GM19328 (cell line): ENCODE measurements at regions not wholly inside any gene's neighbourhood (a gene's known extent, or its start where the extent isn't known, plus 50 kb on each side); places are given as distances from the start of the nearest gene placed in this dataset.
"Not testable (repeated sequence)": the region's sequence is repeated elsewhere in the genome, so short reads cannot be mapped to it uniquely, and the experiment has no call there.

Source experiments
- ATAC-seq: cut with Tn5 transposase; IDR thresholded peaks from one replicate; pipeline ENCODE4 v1.9.1; 2021; ENCODE audit warnings: mild to moderate bottlenecking, moderate library complexity; ENCODE audit not compliant: unreplicated experiment

DNA sequence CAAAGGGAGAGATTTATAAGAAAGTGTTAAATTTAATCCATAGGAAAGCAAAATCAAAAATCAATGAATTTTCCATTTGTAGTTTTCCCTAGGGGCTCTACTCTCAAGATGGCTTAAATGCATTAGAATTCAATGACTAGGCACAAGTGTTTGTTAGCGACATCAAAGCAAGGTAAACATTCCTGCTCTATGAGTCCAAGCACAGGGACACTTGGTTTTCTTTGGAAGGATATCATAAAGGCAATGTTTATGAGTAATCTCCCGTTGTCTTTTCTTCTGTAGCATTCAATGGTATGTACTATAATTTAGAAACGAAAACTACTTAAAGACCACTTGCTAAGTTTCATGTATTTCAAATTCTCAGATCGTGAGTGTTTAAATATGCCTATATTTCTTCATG lies 54.8 kb upstream of the ZNF717 start:
- not testable (repeated sequence) for ATAC-seq

- ATAC-seq: not testable (repeated sequence)
These were observed 65.1 kb upstream of the ZNF717 start for GRCh38 chr3:75850301-75851008.

GRCh38 chr3:75863130-75863529 lies 77.8 kb upstream of the ZNF717 start:
- no peak for ATAC-seq

DNA sequence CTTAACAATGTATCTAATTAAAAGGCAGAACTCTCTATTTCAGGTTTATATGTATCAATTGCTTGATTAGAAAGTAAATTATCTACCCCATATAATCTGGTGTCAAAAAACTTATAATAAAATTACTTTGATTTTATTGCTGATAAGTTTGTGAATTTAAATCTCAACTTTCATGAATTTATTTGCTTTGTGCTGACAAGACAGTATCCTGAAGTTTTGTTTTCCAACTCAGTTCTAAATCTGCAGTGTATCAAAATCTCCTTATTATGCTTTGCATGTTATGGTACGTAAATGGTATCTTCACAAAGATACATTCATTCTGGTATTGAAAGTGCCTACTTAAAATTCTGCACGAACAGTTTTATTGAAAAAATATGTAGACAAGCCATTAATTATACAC lies 78.5 kb upstream of the ZNF717 start:
- ATAC-seq: no peak

GRCh38 chr3:75883719-75884118 lies 98.4 kb upstream of the ZNF717 start:
- not testable (repeated sequence) for ATAC-seq

- no peak for ATAC-seq
These were observed 101.7 kb upstream of the ZNF717 start for GRCh38 chr3:75886971-75887526.

DNA sequence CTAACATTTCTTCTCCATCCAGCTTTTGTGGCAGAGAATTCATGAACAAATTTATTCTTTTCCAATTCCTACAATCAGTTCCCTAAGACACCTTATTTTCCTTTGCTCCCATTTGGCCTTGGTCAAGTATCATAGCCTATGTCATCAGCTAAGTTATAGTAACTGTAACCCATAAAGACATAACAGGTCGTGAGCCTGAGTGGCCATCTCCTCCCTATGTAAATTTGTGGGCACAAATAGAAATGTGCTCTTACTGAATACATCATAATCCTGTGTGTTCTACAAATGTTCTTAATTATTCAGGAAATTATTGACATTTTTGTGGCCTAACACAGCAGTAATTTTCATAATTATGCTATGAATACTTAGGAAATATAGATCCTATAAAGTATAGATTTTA lies 108.9 kb upstream of the ZNF717 start:
- no peak for ATAC-seq

- ATAC-seq: no peak
These were observed 110.9 kb upstream of the ZNF717 start for GRCh38 chr3:75896265-75896664.

DNA sequence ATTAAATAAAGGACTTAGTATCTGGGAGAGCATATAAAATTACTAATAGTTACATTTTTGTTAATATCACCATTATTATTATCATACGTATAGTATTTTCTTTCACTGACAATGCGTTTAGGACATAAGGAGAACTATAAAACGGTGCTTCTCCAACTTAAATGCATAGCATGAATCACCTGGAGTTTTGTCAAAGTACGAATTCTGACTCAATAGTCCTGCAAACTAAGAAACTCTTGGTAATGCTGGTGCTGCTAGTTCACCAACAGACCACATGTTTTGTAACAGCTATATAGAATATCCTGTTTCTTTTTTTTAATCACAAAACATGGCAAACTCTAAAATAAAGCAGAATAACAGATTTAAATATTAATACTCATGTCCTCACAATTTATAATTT lies 116.1 kb upstream of the ZNF717 start:
- ATAC-seq: not testable (repeated sequence)

GRCh38 chr3:75906555-75907112 lies 121.3 kb upstream of the ZNF717 start:
- ATAC-seq: no peak

DNA sequence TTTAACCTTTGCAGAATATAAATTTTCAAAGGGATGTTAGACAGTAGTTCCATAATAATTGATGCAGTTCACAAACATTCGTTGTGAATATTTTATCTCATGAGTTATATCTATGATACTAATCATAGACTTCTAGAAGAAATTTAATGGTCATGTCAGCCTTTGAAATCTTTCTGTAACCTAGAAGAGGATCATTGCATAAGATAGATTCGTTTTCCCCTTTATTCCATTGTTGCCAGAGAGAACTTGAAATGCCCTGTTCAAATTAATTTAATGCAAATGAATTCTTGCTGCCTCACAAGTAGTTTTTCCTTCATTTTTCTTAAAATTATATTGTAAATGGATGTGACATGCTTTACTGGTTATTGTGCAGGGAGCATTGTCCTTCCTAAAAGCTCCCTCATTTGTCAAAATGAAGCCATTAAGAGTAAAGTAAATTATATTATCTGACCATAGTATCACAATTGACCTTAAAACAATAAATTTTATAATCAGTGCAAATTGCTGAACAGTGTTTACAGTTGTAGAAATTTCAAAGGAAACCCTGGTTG lies 128.5 kb upstream of the ZNF717 start:
- ATAC-seq: no peak

- ATAC-seq: not testable (repeated sequence)
These were observed 129.4 kb upstream of the ZNF717 start for GRCh38 chr3:75914741-75915140.

GRCh38 chr3:75938921-75939320 lies 153.6 kb upstream of the ZNF717 start:
- no peak for ATAC-seq

DNA sequence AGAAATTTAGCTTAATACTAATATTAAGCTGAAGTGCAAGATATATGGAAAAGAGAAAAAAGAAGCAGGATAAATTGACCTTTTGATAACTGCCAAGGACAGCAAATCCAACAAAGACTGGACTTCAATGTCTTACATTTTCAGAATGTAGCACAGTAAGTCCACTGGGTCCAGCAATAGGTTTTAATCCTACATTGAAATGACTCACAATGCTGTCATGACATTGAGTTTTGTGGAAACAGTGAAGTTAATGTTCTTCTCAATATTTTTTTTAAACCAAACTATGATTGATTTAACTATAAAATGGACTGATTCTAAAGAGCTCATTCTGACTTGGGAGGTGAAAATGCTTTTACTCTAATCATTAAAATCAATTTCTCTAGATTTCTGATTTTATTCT lies 166.6 kb upstream of the ZNF717 start:
- ATAC-seq: no peak

GRCh38 chr3:75960031-75960430 lies 174.7 kb upstream of the ZNF717 start:
- not testable (repeated sequence) for ATAC-seq

DNA sequence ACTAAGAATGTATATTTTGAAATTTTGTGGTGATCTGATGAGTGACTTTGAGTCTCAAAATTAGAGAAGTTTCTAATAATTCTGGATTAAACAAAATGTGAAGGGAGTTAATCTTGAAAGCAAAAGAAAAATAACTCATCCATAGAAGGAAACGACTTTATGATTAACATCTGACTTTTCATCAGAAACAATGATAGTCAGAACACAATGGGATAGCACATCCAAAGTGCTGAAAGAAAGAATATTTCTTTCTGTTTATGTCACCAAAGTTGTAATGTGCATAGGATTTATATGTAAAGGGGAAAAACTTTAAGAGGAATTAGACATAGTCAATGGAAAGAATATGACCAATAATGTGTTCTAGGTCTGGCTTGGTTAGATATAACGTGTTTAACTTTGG lies 176.7 kb upstream of the ZNF717 start:
- ATAC-seq: not testable (repeated sequence)

- no peak for ATAC-seq
These were observed 181.7 kb upstream of the ZNF717 start for GRCh38 chr3:75967071-75967470.

DNA sequence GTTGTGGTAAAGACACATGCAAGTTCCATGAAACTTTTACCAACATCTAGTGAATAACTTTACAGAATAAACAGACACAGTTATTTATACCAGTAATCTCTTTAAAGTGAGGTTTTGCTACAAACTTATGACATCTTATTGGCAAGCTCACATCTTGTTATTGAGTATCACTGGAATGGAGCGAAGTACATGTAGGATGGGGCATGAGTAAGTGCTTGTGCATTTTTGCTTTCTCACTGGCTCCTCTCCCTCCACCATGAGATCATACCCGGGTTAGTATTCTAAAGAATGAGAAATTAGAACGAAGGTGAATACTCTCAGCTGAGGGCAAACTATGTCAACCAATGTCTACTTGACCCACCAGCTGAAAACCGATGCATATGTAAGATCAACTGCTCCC lies 193.3 kb upstream of the ZNF717 start:
- ATAC-seq: no peak

- no peak for ATAC-seq
These were observed 196.1 kb upstream of the ZNF717 start for GRCh38 chr3:75981401-75981800.

DNA sequence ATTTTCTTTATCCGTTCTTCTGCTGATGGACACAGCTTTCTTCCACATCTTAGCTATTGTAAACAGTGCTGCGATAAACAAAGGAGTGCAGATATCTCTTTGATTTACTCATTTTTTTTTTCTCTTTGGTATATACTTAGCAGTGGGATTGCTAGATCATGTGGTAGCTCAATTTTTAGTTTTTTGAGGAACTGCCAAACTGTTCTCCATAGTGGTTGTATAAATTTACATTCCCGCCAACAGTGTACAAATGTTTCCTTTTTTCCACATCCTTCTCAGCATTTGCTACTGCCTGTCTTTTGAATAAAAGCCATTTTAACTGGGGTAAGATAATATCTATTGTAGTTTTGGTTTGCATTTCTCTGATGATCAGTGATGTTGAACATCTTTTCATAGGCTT lies 196.8 kb upstream of the ZNF717 start:
- no peak for ATAC-seq

DNA sequence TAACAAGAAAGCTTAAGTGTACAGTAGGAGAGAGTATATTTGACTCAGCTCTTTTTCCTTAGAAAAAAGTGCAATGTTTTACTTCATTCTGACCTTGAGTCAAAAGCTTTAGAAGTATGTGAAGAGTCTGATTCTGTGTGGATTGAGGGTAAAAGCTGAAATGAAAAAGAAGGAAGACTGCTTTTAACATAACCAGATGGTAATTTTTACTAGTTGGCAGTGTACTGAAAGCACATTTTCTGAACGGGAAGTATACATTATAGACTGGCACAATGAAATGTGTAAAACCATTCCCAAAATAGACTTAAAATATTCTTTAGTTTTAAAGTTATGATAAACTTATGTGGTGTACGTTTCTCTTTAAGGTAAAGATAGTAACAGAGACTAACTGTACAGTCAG lies 197.8 kb upstream of the ZNF717 start:
- ATAC-seq: no peak

DNA sequence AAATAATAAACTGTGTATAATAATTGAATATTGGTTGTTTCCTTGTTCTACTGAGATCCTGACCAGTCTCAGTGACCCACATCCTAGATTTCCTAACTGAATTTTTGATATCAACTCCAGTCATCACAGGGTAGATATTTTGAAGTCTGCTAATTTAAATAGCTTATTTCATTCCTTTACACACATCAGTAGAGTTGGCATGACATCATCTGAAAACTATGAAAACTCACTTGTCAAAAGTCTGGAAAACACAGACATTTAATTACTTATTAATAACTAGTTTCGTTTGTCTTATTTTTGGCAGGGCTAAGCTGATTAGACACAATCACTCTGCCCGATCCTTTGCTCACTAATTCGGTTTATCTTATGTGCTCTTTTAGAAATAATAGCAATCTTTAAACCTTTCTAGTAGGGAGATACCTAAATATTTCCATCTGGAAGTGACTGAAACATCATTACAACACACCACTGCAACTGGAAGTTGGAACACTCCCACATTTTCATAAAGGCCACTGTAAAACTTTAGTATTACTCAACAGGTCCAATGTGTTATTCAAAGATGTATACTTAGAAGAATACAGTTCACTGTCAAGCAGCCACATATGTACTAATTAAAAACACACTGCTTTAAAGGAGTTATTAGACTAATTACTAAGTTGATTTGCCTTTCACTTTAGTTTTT lies 198.4 kb upstream of the ZNF717 start:
- ATAC-seq: no peak
